ENCODE measurements at regions not wholly inside any gene's neighbourhood (a gene's known extent, or its start where the extent isn't known, plus 50 kb on each side); places are given as distances from the start of the nearest gene placed in this dataset.
A peak's percentile ranks its signal among the peaks of the same experiment; 100 is the strongest.

DNA sequence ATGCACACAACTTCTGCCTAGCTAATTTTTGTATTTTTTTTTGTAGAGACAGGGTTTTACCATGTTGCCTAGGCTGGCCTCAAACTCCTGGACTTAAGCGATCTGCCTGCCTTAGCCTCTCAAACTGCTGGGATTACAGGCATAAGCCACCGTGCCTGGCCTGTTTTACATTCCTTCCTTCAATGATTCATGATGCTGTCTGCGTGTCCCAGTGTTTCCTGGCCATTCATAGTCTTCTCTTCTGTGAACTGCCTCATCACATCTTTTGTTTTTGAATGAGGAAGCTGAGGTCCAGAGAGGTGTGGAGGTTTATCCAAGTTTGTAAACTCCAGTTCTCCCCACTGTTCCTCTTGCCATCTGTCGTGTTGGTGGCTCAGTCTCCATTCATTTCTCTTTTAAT is 64.5 kb upstream of the MED9 start:
- H3K4me3 Mint-ChIP-seq, result no peak overlapping the region
- peaks cover 9 to 19% (median 17%) of the 10 kb centered on the region in 3 donors for H3K4me1 Mint-ChIP-seq
- peaks cover 0 to 2% (median 0%) of the 10 kb centered on the region in 3 donors for H3K9me3 Mint-ChIP-seq
- peak overlapping the region in 1 of 3 donors; percentile 31 for H3K27ac Mint-ChIP-seq
- no peaks in the 10 kb centered on the region for H3K36me3 Mint-ChIP-seq
- peaks cover 23% of the 10 kb centered on the region for H3K27me3 Mint-ChIP-seq

DNA sequence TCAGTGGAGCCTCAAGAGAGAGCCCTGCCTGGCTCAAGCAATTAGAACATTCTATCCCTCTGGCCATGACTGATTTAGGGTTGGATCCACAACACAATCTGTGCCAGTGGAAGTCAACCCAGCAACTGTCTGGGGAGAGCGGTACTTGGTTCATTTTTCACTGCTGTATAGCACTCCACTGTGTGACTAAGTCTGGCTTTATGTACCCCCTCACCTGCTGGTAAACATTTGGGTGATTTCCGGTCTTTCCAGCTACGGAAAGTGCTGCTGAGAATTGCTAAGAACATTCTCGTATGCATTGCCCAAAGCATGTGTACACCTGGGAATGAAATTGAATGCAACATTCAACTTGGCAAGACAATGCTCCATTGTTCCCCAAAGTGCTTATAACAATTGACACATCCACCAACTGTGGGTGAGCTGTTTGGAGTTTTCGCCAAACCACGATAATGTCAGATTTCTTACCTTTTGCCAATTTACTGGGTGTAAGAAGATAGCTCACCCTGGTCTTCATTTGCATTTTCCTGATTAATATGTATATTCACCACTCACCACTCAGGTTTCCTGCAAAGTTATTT is 63.5 kb upstream of the MED9 start:
- no peak overlapping the region for H3K4me3 Mint-ChIP-seq

GRCh38 chr17:17413821-17414220 is 63.0 kb upstream of the MED9 start:
- Mint-ChIP-seq H3K27ac (no peak overlapping the region), H3K4me1 (peaks cover 9 to 17% (median 14%) of the 10 kb centered on the region in 3 donors), H3K4me3 (peak overlapping the region in 1 of 4 donors; percentile 1), H3K36me3 (no peaks in the 10 kb centered on the region), H3K27me3 (peaks cover 23% of the 10 kb centered on the region), H3K9me3 (no peaks in the 10 kb centered on the region)

More for the DNA sequence above, 63.5 kb upstream of the MED9 start:
- Mint-ChIP-seq H3K4me1 (peaks cover 9 to 17% (median 16%) of the 10 kb centered on the region in 3 donors), H3K9me3 (no peaks in the 10 kb centered on the region), H3K36me3 (no peaks in the 10 kb centered on the region), H3K27ac (no peak overlapping the region), H3K27me3 (peaks cover 23% of the 10 kb centered on the region)

- Mint-ChIP-seq H3K36me3 (no peaks in the 10 kb centered on the region), H3K9me3 (no peaks in the 10 kb centered on the region), H3K27me3 (peaks cover 23% of the 10 kb centered on the region), H3K4me1 (peaks cover 9 to 17% (median 14%) of the 10 kb centered on the region in 3 donors), H3K27ac (peak overlapping the region in 1 of 3 donors; percentile 53), H3K4me3 (peak overlapping the region in 1 of 4 donors; percentile 29)
Measured at GRCh38 chr17:17414341-17414805, 62.4 kb upstream of the MED9 start.

GRCh38 chr17:17415006-17415405 is 61.8 kb upstream of the MED9 start:
- Mint-ChIP-seq H3K27me3 (peaks cover 21% of the 10 kb centered on the region), H3K27ac (no peak overlapping the region), H3K4me3 (no peak overlapping the region), H3K36me3 (no peaks in the 10 kb centered on the region), H3K9me3 (no peaks in the 10 kb centered on the region), H3K4me1 (peaks cover 9 to 17% (median 14%) of the 10 kb centered on the region in 3 donors)

GRCh38 chr17:17416007-17416399 is 60.8 kb upstream of the MED9 start:
- Mint-ChIP-seq H3K27me3 (peaks cover 23% of the 10 kb centered on the region), H3K4me3 (peak overlapping the region in 1 of 4 donors; percentile 78), H3K4me1 (peaks cover 9 to 17% (median 14%) of the 10 kb centered on the region in 3 donors), H3K27ac (no peak overlapping the region), H3K36me3 (no peaks in the 10 kb centered on the region), H3K9me3 (no peaks in the 10 kb centered on the region)

- Mint-ChIP-seq H3K4me1 (peaks cover 9 to 17% (median 14%) of the 10 kb centered on the region in 3 donors), H3K9me3 (no peaks in the 10 kb centered on the region), H3K27ac (peak overlapping the region in 1 of 3 donors; percentile 4), H3K27me3 (peaks cover 21% of the 10 kb centered on the region), H3K36me3 (no peaks in the 10 kb centered on the region), H3K4me3 (no peak overlapping the region)
Measured at GRCh38 chr17:17416400-17417360, 60.1 kb upstream of the MED9 start.

DNA sequence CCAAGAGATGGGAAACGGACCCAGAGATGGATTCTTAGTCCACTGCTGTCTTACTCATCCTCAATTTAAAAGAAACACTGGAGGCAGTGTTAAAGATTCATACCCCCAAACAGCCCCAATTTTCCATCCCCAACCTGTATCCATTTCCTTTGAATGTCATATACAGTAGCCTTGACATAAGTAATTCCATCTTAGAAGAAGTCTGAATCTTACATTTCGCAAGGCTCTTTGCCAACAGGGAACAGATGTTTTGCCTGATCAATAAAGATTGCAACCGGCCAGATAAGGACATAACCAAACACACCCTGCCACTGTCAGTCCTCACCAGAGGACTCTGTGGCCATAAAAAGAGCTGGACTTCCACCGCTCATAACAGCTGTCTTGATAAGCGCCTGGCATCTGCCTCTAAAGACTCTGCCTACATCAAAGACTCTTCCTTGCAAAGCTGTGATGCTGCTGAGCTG is 59.0 kb upstream of the MED9 start:
- H3K27ac Mint-ChIP-seq, result no peak overlapping the region
- no peaks in the 10 kb centered on the region for H3K36me3 Mint-ChIP-seq
- no peak overlapping the region for H3K4me3 Mint-ChIP-seq
- H3K9me3 Mint-ChIP-seq, result no peaks in the 10 kb centered on the region
- peaks cover 21% of the 10 kb centered on the region for H3K27me3 Mint-ChIP-seq
- peaks cover 9 to 17% (median 14%) of the 10 kb centered on the region in 3 donors for H3K4me1 Mint-ChIP-seq

- Mint-ChIP-seq H3K4me3 (no peak overlapping the region), H3K27ac (no peak overlapping the region), H3K4me1 (peaks cover 7 to 11% (median 9%) of the 10 kb centered on the region in 3 donors), H3K9me3 (no peaks in the 10 kb centered on the region), H3K36me3 (no peaks in the 10 kb centered on the region), H3K27me3 (peaks cover 14% of the 10 kb centered on the region)
Measured at GRCh38 chr17:17419166-17419565, 57.6 kb upstream of the MED9 start.

DNA sequence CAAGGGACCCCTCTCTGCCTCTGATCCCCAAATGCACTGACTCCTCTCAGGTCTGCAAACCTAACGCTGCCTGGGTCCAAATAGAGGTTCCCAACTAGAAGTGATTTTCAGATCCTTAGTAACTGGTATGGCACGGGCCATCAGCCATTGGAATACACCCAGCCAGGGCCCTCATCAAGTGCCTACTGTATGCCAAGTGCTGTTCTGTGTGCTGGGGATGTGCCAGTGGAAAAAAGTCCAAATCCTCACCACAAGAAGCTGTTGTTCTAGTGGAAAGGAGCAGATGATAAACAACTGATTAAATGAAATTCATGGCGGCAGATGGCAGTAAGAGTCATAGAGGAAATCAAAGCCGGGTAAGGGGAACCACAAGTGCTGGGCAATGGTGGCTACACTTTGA is 57.2 kb upstream of the MED9 start:
- Mint-ChIP-seq H3K27ac (no peak overlapping the region), H3K36me3 (no peaks in the 10 kb centered on the region), H3K9me3 (no peaks in the 10 kb centered on the region), H3K4me1 (peaks cover 6 to 7% (median 7%) of the 10 kb centered on the region in 3 donors), H3K4me3 (no peak overlapping the region), H3K27me3 (peaks cover 10% of the 10 kb centered on the region)

DNA sequence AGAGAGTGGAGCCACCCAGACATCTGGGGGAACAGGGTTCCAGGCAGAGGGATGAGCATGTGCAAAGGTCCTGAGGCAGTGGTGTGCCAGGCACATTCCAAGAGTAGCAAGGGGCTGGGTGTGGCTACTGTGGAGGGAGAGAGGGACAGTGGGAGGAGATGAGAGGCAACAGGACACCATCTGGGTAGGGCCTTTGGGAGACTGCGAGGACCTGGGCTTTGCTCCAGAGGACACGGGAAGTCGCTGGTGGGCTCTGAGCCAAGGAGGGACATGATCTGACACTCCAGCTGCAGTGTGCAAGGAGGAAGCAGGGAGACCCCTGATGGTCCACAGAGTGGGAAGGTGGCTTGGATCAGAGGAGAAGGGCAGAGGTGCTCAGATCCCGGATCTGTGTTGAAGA is 56.7 kb upstream of the MED9 start:
- H3K9me3 Mint-ChIP-seq, result no peaks in the 10 kb centered on the region
- H3K36me3 Mint-ChIP-seq, result no peaks in the 10 kb centered on the region
- H3K27ac Mint-ChIP-seq, result no peak overlapping the region
- no peak overlapping the region for H3K4me3 Mint-ChIP-seq
- H3K4me1 Mint-ChIP-seq, result peaks cover 2 to 5% (median 4%) of the 10 kb centered on the region in 3 donors
- H3K27me3 Mint-ChIP-seq, result peaks cover 6% of the 10 kb centered on the region

DNA sequence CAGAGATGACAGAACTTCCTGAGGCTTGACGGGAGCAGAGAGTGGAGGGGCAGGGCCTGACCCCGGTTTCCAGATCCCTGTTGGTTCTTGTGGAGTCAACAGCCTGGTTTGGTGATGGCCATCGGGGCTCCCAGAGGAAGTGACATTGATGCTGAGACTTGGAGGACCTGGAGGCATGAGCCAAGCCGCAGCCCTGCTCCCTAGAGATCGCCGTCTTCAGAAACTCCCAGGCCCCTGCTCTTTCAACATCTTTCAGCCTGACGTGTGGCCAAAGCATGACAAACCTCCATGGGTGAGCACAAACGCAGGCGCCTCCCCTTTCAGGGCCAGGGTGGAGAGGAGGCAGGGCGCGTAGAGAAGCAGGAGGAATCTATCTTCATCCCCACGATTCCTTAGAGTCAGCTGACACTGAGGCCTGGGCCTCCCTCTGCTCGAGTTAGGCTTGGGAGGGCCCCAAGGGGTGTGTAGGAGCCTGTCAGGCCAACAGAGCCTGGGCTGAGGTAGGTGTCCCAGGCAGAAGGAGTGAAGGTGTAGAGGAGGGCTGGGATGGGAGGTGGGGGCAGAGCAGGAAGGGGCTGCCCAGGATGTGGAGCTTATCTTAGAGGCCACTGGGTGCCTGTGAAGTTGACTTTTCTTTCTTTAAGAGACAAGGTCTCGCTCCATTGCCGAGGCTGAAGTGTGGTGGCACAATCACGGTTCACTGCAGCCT is 56.1 kb upstream of the MED9 start:
- Mint-ChIP-seq H3K9me3 (no peaks in the 10 kb centered on the region), H3K36me3 (no peaks in the 10 kb centered on the region), H3K27ac (no peak overlapping the region), H3K27me3 (peaks cover 6% of the 10 kb centered on the region), H3K4me1 (peaks cover 0 to 4% (median 3%) of the 10 kb centered on the region in 3 donors), H3K4me3 (no peak overlapping the region)

- no peaks in the 10 kb centered on the region for H3K4me1 Mint-ChIP-seq
- H3K4me3 Mint-ChIP-seq, result no peak overlapping the region
- no peaks in the 10 kb centered on the region for H3K9me3 Mint-ChIP-seq
- H3K27ac Mint-ChIP-seq, result no peak overlapping the region
- H3K36me3 Mint-ChIP-seq, result no peaks in the 10 kb centered on the region
- peaks cover 6% of the 10 kb centered on the region for H3K27me3 Mint-ChIP-seq
Measured at GRCh38 chr17:17421346-17422216, 55.2 kb upstream of the MED9 start.

DNA sequence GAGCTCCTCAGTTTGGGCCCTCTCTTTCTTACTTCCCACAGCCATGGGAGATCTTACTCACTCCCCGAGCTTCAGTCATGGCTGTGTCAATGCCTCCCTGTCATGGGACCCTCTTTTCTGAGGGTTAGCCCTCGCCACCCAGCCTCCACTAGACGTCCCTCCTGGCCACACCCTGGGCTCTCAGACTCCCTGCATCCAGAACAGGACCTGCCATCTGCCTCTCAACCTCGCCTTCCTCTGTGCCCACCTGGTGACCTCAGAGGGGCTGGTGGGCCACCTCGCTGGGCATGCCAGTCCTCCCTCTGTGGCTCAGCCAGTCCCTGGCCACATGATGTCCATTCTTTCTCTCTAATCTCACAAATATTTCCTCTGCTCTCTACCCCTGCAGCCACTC is 54.6 kb upstream of the MED9 start:
- peaks cover 12% of the 10 kb centered on the region for H3K27me3 Mint-ChIP-seq
- no peak overlapping the region for H3K27ac Mint-ChIP-seq
- H3K36me3 Mint-ChIP-seq, result no peaks in the 10 kb centered on the region
- H3K4me1 Mint-ChIP-seq, result no peaks in the 10 kb centered on the region
- no peak overlapping the region for H3K4me3 Mint-ChIP-seq
- no peaks in the 10 kb centered on the region for H3K9me3 Mint-ChIP-seq

All from IgD-negative memory B cell (primary cell).